IMR-90 (cell line): ENCODE measurements at regions not wholly inside any gene's neighbourhood (a gene's known extent, or its start where the extent isn't known, plus 50 kb on each side); places are given as distances from the start of the nearest gene placed in this dataset.

Source experiments
- ATAC-seq: fragments of 200-7000 bp; cut with Tn5 transposase; 2 replicates; pipeline ENCODE4 v1.9.1; 2020; ENCODE audit warnings: low read depth, mild to moderate bottlenecking, moderate library complexity
- BruUV-seq: library from RNA; stranded (reverse); fragments of 400-500 nt; replicated peaks from 2 replicates; lab custom pipeline; 2021; lab: Mats Ljungman, UMichigan
- CTCF ChIA-PET: fragments of 300-600 bp; formaldehyde crosslinking; extraction: SDS; loops from one replicate; lab custom pipeline; 2021; ENCODE audit warnings: antibody characterized with exemption; lab: Yijun Ruan, JAX
- POLR2A ChIA-PET: fragments of 300-600 bp; sonication (Branson Sonifier 250); formaldehyde crosslinking; loops from one replicate; lab custom pipeline; 2022; ENCODE audit warnings: antibody characterized with exemption; ENCODE audit not compliant: unreplicated experiment; lab: Charles Lee
- DNase-seq: peaks from one replicate; pipeline ENCODE4 v3.0.0; 2013
- H2AFZ ChIP-seq: replicated peaks from 2 replicates; pipeline ENCODE3; 2013; ENCODE audit warnings: low read length, mild to moderate bottlenecking; ENCODE audit not compliant: poor library complexity
- H2AK5ac ChIP-seq: 2 replicates; pipeline ENCODE4 v1.6.1; 2013; ENCODE audit warnings: low read depth, low read length, inconsistent platforms
- H2AK9ac ChIP-seq: replicated peaks from 2 replicates; pipeline ENCODE3; 2013; ENCODE audit warnings: mild to moderate bottlenecking, low read depth, low read length, moderate library complexity; ENCODE audit not compliant: poor library complexity
- H2BK120ac ChIP-seq: 2 replicates; pipeline ENCODE4 v1.6.1; 2013; ENCODE audit warnings: low read depth, low read length, inconsistent platforms
- H2BK15ac ChIP-seq: 3 replicates; pipeline ENCODE4 v1.6.1; 2013; ENCODE audit warnings: low read depth, low read length, inconsistent platforms
- H2BK20ac ChIP-seq: 2 replicates; pipeline ENCODE4 v1.6.1; 2013; ENCODE audit warnings: low read depth, mild to moderate bottlenecking, inconsistent platforms, low read length, moderate library complexity
- H2BK5ac ChIP-seq: 2 replicates; pipeline ENCODE4 v1.6.1; 2013; ENCODE audit warnings: mild to moderate bottlenecking, low read depth, low read length, inconsistent platforms; ENCODE audit not compliant: poor library complexity, severe bottlenecking
- H3K14ac ChIP-seq: replicated peaks from 2 replicates; pipeline ENCODE4 v1.6.1; 2013; ENCODE audit warnings: low read depth, low read length, inconsistent platforms
- H3K18ac ChIP-seq: 2 replicates; pipeline ENCODE4 v1.6.1; 2013; ENCODE audit warnings: low read depth, low read length, control low read depth
- H3K23ac ChIP-seq: 2 replicates; pipeline ENCODE4 v1.6.1; 2013; ENCODE audit warnings: low read depth, low read length, inconsistent platforms
- H3K27ac ChIP-seq: 2 replicates; pipeline ENCODE4 v1.5.1; 2013; ENCODE audit warnings: mild to moderate bottlenecking, control low read depth, low read length; ENCODE audit not compliant: insufficient read depth
- H3K27me3 ChIP-seq: 2 replicates; pipeline ENCODE4 v1.6.1; 2013; ENCODE audit warnings: low read length; ENCODE audit not compliant: control insufficient read depth, insufficient read depth
- H3K36me3 ChIP-seq: 2 replicates; pipeline ENCODE4 v1.6.1; 2013; ENCODE audit warnings: low read length, mixed read lengths; ENCODE audit not compliant: control insufficient read depth, insufficient read depth
- H3K4ac ChIP-seq: 2 replicates; pipeline ENCODE4 v1.6.1; 2013; ENCODE audit warnings: low read depth, low read length, inconsistent platforms
- H3K4me1 ChIP-seq: 2 replicates; pipeline ENCODE4 v1.6.1; 2013; ENCODE audit warnings: low read length, mixed read lengths; ENCODE audit not compliant: control insufficient read depth, insufficient read depth
- H3K4me2 ChIP-seq: 2 replicates; pipeline ENCODE4 v1.6.1; 2013; ENCODE audit warnings: low read depth, mild to moderate bottlenecking, control low read depth, low read length, moderate library complexity
- H3K4me3 ChIP-seq: 2 replicates; pipeline ENCODE4 v1.5.1; 2013; ENCODE audit warnings: low read depth, mild to moderate bottlenecking, control low read depth, low read length, moderate library complexity; ENCODE audit not compliant: insufficient read depth
- H3K56ac ChIP-seq: 2 replicates; pipeline ENCODE4 v1.6.1; 2013; ENCODE audit warnings: low read length, inconsistent platforms; ENCODE audit not compliant: insufficient read depth; ENCODE audit errors: extremely low read depth
- H3K79me1 ChIP-seq, 2 experiments: 2 replicates each; pipeline ENCODE4 v1.6.1; 2013; ENCODE audit warnings: low read length in 2 of 2, inconsistent platforms in 1 of 2, low read depth in 1 of 2
- H3K9ac ChIP-seq: 2 replicates; pipeline ENCODE4 v1.6.1; 2013; ENCODE audit warnings: low read depth, low read length, control low read depth
- H3K9me1 ChIP-seq: 2 replicates; pipeline ENCODE4 v1.6.1; 2013; ENCODE audit warnings: low read length, inconsistent platforms; ENCODE audit not compliant: insufficient read depth
- H3K9me3 ChIP-seq: 2 replicates; pipeline ENCODE4 v1.6.1; 2013; ENCODE audit warnings: low read length; ENCODE audit not compliant: control insufficient read depth, insufficient read depth
- H4K20me1 ChIP-seq: 2 replicates; pipeline ENCODE4 v1.6.1; 2013; ENCODE audit warnings: low read length, inconsistent platforms; ENCODE audit not compliant: insufficient read depth
- H4K5ac ChIP-seq: 2 replicates; pipeline ENCODE4 v1.6.1; 2013; ENCODE audit warnings: mild to moderate bottlenecking, low read depth, low read length, control low read depth
- H4K8ac ChIP-seq, 2 experiments: 2 replicates each; pipeline ENCODE4 v1.6.1; 2013; ENCODE audit warnings: low read depth in 2 of 2, low read length in 2 of 2, control low read depth in 1 of 2, inconsistent platforms in 1 of 2
- H4K91ac ChIP-seq: 2 replicates; pipeline ENCODE4 v1.6.1; 2013; ENCODE audit warnings: low read depth, low read length, inconsistent platforms; ENCODE audit not compliant: insufficient read depth
- BHLHE40 ChIP-seq: fragments of 150-350 bp; IDR thresholded peaks from 2 replicates; pipeline ENCODE4 v1.6.1; 2016; ENCODE audit warnings: mild to moderate bottlenecking, low read depth, low read length
- CEBPB ChIP-seq: IDR thresholded peaks from 2 replicates; pipeline ENCODE4 v1.6.1; 2012; ENCODE audit warnings: low read depth, low read length, improper control_type of control experiment
- CHD1 ChIP-seq: IDR thresholded peaks from 2 replicates; pipeline ENCODE4 v1.6.1; 2012; ENCODE audit warnings: low read depth, low read length, improper control_type of control experiment
- CTCF ChIP-seq: conservative IDR thresholded peaks from 2 replicates; pipeline ENCODE4 v1.5.1; 2012; ENCODE audit warnings: mild to moderate bottlenecking, low read depth, low read length, improper control_type of control experiment
- ELK1 ChIP-seq: fragments of 150-350 bp; IDR thresholded peaks from 2 replicates; pipeline ENCODE4 v1.6.1; 2016; ENCODE audit warnings: low read depth, mild to moderate bottlenecking, low read length, moderate library complexity, borderline replicate concordance
- FOS ChIP-seq: fragments of 150-350 bp; IDR thresholded peaks from 2 replicates; pipeline ENCODE4 v1.6.1; 2016; ENCODE audit warnings: low read depth, low read length
- MAFK ChIP-seq: IDR thresholded peaks from 2 replicates; pipeline ENCODE4 v1.6.1; 2012; ENCODE audit warnings: low read depth, low read length, improper control_type of control experiment
- MAZ ChIP-seq: IDR thresholded peaks from 2 replicates; pipeline ENCODE4 v1.6.1; 2012; ENCODE audit warnings: low read depth, mild to moderate bottlenecking, low read length, improper control_type of control experiment, moderate library complexity, borderline replicate concordance
- MXI1 ChIP-seq: IDR thresholded peaks from 2 replicates; pipeline ENCODE4 v1.6.1; 2012; ENCODE audit warnings: low read depth, mild to moderate bottlenecking, low read length, moderate library complexity, borderline replicate concordance
- NFE2L2 ChIP-seq: fragments of 150-350 bp; IDR thresholded peaks from 2 replicates; pipeline ENCODE4 v1.6.1; 2016; ENCODE audit warnings: low read depth, mild to moderate bottlenecking, low read length
- POLR2A ChIP-seq: IDR thresholded peaks from 2 replicates; pipeline ENCODE4 v1.6.1; 2012; ENCODE audit warnings: mild to moderate bottlenecking, low read depth, low read length
- RAD21 ChIP-seq: IDR thresholded peaks from 2 replicates; pipeline ENCODE4 v1.6.1; 2012; ENCODE audit warnings: low read length, improper control_type of control experiment
- RCOR1 ChIP-seq: IDR thresholded peaks from 2 replicates; pipeline ENCODE4 v1.6.1; 2012; ENCODE audit warnings: mild to moderate bottlenecking, low read length, improper control_type of control experiment; ENCODE audit not compliant: insufficient replicate concordance
- RFX5 ChIP-seq: IDR thresholded peaks from 2 replicates; pipeline ENCODE4 v1.8.0; 2012; ENCODE audit warnings: low read depth, mild to moderate bottlenecking, low read length, moderate library complexity
- SMC3 ChIP-seq: fragments of 150-350 bp; IDR thresholded peaks from 2 replicates; pipeline ENCODE4 v1.6.1; 2016; ENCODE audit warnings: low read depth, mild to moderate bottlenecking, antibody characterized with exemption, low read length, moderate library complexity
- USF2 ChIP-seq: fragments of 150-350 bp; IDR thresholded peaks from 2 replicates; pipeline ENCODE4 v1.6.1; 2017; ENCODE audit warnings: mild to moderate bottlenecking, antibody characterized with exemption, low read length, low read depth
- WGBS, 2 experiments: methylation state at CpG; one replicate each; pipeline versions ENCODE4 v1.1.5 to v1.1.7; 2013; ENCODE audit warnings: missing lambda C conversion rate in 2 of 2; ENCODE audit not compliant: insufficient read length in 1 of 2; ENCODE audit errors: extremely low coverage in 2 of 2; 5-methylcytosine and 5-hydroxymethylcytosine counted together
- dilution Hi-C: fragments of 300-500 bp; cut with HindIII; formaldehyde crosslinking; loops from one replicate; pipeline ENCODE4 v1.14.3; 2018; ENCODE audit warnings: low sequenced_read_pairs; ENCODE audit not compliant: unreplicated experiment
- in situ Hi-C: fragments of 300-500 bp; cut with MboI; formaldehyde crosslinking; loops from 3 replicates; pipeline ENCODE4 v1.14.3; 2019; ENCODE audit warnings: low sequenced_read_pairs, inconsistent platforms, mixed read lengths
- intact Hi-C: fragments of 100-400 bp; cut with micrococcal nuclease; formaldehyde crosslinking; loops from 2 replicates; pipeline ENCODE4 v1.10.0; 2022

GRCh38 chr16:35585411-35585810 lies 2126.0 kb downstream of the TP53TG3F start:
- no peak overlapping the region for H4K5ac ChIP-seq
- no TSS peak for BruUV-seq
- no peaks in the 10 kb centered on the region for H4K20me1 ChIP-seq
- DNase-seq (no peak), ATAC-seq (no peak)
- no peak overlapping the region for H4K91ac ChIP-seq
- no peak for TF ChIP-seq MXI1
- no peak for TF ChIP-seq RAD21
- TF ChIP-seq RFX5: no peak
- no peak for TF ChIP-seq RCOR1
- TF ChIP-seq BHLHE40: no peak
- no peak for TF ChIP-seq SMC3
- TF ChIP-seq FOS: no peak
- no peak for TF ChIP-seq MAFK
- TF ChIP-seq POLR2A: no peak
- TF ChIP-seq CHD1: no peak
- no peak for TF ChIP-seq USF2
- no peak for TF ChIP-seq MAZ
- TF ChIP-seq CTCF: no peak
- TF ChIP-seq CEBPB: no peak
- no peak for TF ChIP-seq ELK1
- TF ChIP-seq NFE2L2: no peak
- H3K23ac ChIP-seq: no peak overlapping the region
- dilution Hi-C loops (no loop called here), in situ Hi-C loops (no loop called here), intact Hi-C loops (no loop called here)
- no peak overlapping the region for H2AK9ac ChIP-seq
- no peak overlapping the region for H3K56ac ChIP-seq
- no peak overlapping the region for H3K14ac ChIP-seq
- H3K36me3 ChIP-seq: no peaks in the 10 kb centered on the region
- POLR2A ChIA-PET: no interaction called here
- no peak overlapping the region for H2AK5ac ChIP-seq
- no peak overlapping the region for H3K4me2 ChIP-seq
- H3K9ac ChIP-seq: no peak overlapping the region
- H2AFZ ChIP-seq: no peak overlapping the region
- no peaks in the 10 kb centered on the region for H3K9me1 ChIP-seq
- no peak overlapping the region for H2BK5ac ChIP-seq
- WGBS, 2 experiments: no CpG with 5 or more reads among the region's 1 CpG
- CTCF ChIA-PET: no interaction called here
- no peak overlapping the region for H3K18ac ChIP-seq
- no peaks in the 10 kb centered on the region for H3K27me3 ChIP-seq
- H3K79me1 ChIP-seq: no peaks in the 10 kb centered on the region
- no peak overlapping the region for H3K4ac ChIP-seq
- H3K27ac ChIP-seq: no peak overlapping the region
- no peaks in the 10 kb centered on the region for H3K4me1 ChIP-seq
- no peak overlapping the region for H2BK20ac ChIP-seq
- 0 out of 2 replicates have a peak, but pooled peaks cover 3% of the 10 kb centered on the region for H3K9me3 ChIP-seq
- no peak overlapping the region for H2BK120ac ChIP-seq
- no peak overlapping the region for H4K8ac ChIP-seq
- no peak overlapping the region for H3K4me3 ChIP-seq
- no peak overlapping the region for H2BK15ac ChIP-seq
